Testis (tissue), 2 donors: ENCODE measurements at regions not wholly inside any gene's neighbourhood (a gene's known extent, or its start where the extent isn't known, plus 50 kb on each side); places are given as distances from the start of the nearest gene placed in this dataset.

Experiments
- POLR2A ChIP-seq: fragments of 450-650 bp; IDR thresholded peaks from one replicate; pipeline ENCODE4 v1.6.1; 2017; ENCODE audit warnings: antibody characterized with exemption, mild to moderate bottlenecking, moderate library complexity
- TF ChIP-seq, protein P1 (sequence below), 3 experiments: fragments of 450-650 bp in 2 of 3; fragments of 200-600 bp in 1 of 3; sonication (generic) in 1 of 3; IDR thresholded peaks; one replicate each; pipeline ENCODE4 v1.5.1; 2016 to 2019; ENCODE audit warnings: antibody characterized with exemption in 3 of 3, mild to moderate bottlenecking in 2 of 3, moderate library complexity in 1 of 3

DNA sequence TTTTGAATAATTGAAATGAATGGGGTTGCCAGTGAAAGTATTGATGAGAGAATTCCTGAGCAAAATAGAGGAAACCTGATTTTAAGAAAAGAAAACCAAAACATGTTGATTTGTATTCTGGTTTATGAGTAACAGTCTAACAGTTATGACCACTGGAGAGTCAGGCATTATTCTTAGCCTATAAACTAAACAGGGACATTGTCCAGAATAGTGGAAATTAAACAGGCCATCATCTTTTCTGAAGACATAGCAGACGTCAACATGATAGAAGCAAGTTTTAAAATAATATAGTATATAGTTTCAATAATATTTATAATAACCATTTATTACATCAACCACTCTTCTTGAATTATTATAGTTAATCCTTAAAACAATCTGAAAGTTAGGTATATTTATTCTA, 178.3 kb upstream of the MPDZ start:
- TF ChIP-seq, protein P1, sequence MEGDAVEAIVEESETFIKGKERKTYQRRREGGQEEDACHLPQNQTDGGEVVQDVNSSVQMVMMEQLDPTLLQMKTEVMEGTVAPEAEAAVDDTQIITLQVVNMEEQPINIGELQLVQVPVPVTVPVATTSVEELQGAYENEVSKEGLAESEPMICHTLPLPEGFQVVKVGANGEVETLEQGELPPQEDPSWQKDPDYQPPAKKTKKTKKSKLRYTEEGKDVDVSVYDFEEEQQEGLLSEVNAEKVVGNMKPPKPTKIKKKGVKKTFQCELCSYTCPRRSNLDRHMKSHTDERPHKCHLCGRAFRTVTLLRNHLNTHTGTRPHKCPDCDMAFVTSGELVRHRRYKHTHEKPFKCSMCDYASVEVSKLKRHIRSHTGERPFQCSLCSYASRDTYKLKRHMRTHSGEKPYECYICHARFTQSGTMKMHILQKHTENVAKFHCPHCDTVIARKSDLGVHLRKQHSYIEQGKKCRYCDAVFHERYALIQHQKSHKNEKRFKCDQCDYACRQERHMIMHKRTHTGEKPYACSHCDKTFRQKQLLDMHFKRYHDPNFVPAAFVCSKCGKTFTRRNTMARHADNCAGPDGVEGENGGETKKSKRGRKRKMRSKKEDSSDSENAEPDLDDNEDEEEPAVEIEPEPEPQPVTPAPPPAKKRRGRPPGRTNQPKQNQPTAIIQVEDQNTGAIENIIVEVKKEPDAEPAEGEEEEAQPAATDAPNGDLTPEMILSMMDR (IDR thresholded peaks at IDR 0.05) = no peak
- no peak for TF ChIP-seq POLR2A
